Thyroid gland (tissue), 4 donors: ENCODE measurements at regions not wholly inside any gene's neighbourhood (a gene's known extent, or its start where the extent isn't known, plus 50 kb on each side); places are given as distances from the start of the nearest gene placed in this dataset.

ENCODE experiments used
- CTCF ChIP-seq, 6 experiments: fragments of 200-600 bp in 3 of 6; fragments of 450-650 bp in 3 of 6; sonication (generic) in 3 of 6; IDR thresholded peaks; one replicate each; pipeline ENCODE4 v1.5.1; 2016 to 2019; ENCODE audit warnings: antibody characterized with exemption in 6 of 6, mild to moderate bottlenecking in 2 of 6, inconsistent platforms in 1 of 6, moderate library complexity in 1 of 6
- POLR2A ChIP-seq, 2 donors: fragments of 450-650 bp; IDR thresholded peaks; one replicate each; pipeline ENCODE4 v1.6.1; 2017; ENCODE audit warnings: antibody characterized with exemption in 2 of 2, mild to moderate bottlenecking in 2 of 2, moderate library complexity in 1 of 2

- TF ChIP-seq CTCF (IDR thresholded peaks at IDR 0.05) (no peak), POLR2A (IDR thresholded peaks at IDR 0.05) (no peak)
Measured at GRCh38 chr4:23134331-23134730, 441.6 kb downstream of the GBA3 start.
